Uterus (tissue), 3 donors: ENCODE measurements at regions not wholly inside any gene's neighbourhood (a gene's known extent, or its start where the extent isn't known, plus 50 kb on each side); places are given as distances from the start of the nearest gene placed in this dataset.

Source experiments
- DNase-seq, 2 donors: peaks; one replicate each; pipeline ENCODE4 v3.0.0-alpha.2; 2019 to 2020
- H3K27ac ChIP-seq, 2 donors: fragments of 200-600 bp; sonication (generic); 1 replicate in 1 of 2; 2 replicates in 1 of 2; pipeline ENCODE4 v1.5.1; 2016 to 2018
- H3K27me3 ChIP-seq, 2 donors: fragments of 200-600 bp; sonication (generic); one replicate each; pipeline ENCODE4 v1.5.1; 2018 to 2019; ENCODE audit warnings: control low read depth in 1 of 2
- H3K36me3 ChIP-seq, 2 donors: fragments of 200-600 bp; sonication (generic); one replicate each; pipeline ENCODE4 v1.5.1; 2019; ENCODE audit warnings: control low read depth in 1 of 2
- H3K4me1 ChIP-seq, 2 donors: fragments of 200-600 bp; sonication (generic); one replicate each; pipeline ENCODE4 v1.5.1; 2018 to 2019; ENCODE audit warnings: control low read depth in 1 of 2
- H3K4me3 ChIP-seq, 2 donors: fragments of 200-600 bp; sonication (generic); 1 replicate in 1 of 2; 2 replicates in 1 of 2; pipeline ENCODE4 v1.5.1; 2018 to 2019; ENCODE audit warnings: mild to moderate bottlenecking in 1 of 2
- H3K9me3 ChIP-seq, 2 donors: fragments of 200-600 bp; sonication (generic); one replicate each; pipeline ENCODE4 v1.5.1; 2019; ENCODE audit warnings: control low read depth in 1 of 2
- CTCF ChIP-seq, 4 experiments: fragments of 200-600 bp in 2 of 4; fragments of 450-650 bp in 2 of 4; sonication (generic) in 2 of 4; IDR thresholded peaks; one replicate each; pipeline ENCODE4 v1.5.1; 2016 to 2019; ENCODE audit warnings: antibody characterized with exemption in 4 of 4, mild to moderate bottlenecking in 2 of 4, moderate library complexity in 1 of 4
- POLR2A ChIP-seq, 2 donors: fragments of 450-650 bp; IDR thresholded peaks; one replicate each; pipeline ENCODE4 v1.6.1; 2016; ENCODE audit warnings: antibody characterized with exemption in 2 of 2, mild to moderate bottlenecking in 1 of 2, moderate library complexity in 1 of 2
- intact Hi-C: fragments of 100-400 bp; cut with DNase I; formaldehyde crosslinking; loops from one replicate; pipeline ENCODE4 v1.15.1; 2023; ENCODE audit warnings: low total_unique reads
- donor health status: DM: yes; HTN: yes; CAD: no.

DNA sequence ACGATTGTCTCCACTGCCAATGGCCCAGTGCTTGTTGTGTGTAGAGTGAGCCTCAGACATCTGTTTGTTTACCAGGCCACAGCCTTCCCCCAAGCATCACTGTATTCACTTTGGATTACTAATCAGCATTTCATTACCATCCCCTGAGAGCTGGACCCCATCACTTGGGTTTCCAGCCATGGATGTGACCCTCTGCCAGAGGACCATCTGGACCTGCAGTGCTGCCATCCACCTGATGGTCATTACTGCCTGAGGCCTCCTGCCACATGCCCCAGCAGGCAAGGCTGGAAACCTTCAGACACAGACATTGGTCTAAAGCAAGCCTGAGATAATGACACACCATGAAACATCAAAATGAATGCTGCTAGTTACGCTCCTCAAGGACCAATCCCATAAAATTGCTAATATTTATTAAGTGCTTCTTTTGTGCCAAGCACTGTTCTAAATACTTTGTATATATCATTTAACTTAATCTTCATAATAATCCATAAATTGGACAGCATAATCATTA is 2096.3 kb upstream of the CELF4 start:
- Histone ChIP-seq H3K4me1 (no peaks in the 10 kb centered on the region), H3K27me3 (no peaks in the 10 kb centered on the region), H3K9me3 (no peaks in the 10 kb centered on the region), H3K27ac (no peak overlapping the region), H3K4me3 (no peak overlapping the region), H3K36me3 (no peaks in the 10 kb centered on the region)
- TF ChIP-seq POLR2A (IDR thresholded peaks at IDR 0.05) (no peak), CTCF (IDR thresholded peaks at IDR 0.05) (no peak)
- intact Hi-C loops: no loop called here
- DNase-seq: no peak

DNA sequence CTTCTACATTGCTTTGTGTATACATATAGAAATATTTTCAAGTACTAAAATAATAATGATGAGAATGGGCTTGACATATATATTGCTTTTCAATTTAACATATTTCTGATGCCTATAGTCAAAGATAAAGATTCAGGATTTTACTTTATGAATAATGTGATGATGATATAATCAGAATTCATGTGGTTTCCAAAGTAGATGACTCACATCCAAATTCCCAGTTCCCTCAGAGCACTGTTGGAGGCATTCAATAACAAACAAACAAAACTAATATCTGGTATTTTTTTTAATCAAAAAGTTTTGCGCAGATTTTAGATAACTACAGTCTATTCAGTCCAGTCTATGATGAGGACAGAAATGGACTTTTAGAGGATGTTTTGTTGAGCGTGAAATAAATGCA is 2094.5 kb upstream of the CELF4 start:
- H3K36me3 ChIP-seq: no peaks in the 10 kb centered on the region
- intact Hi-C loops: no loop called here
- DNase-seq: no peak
- H3K27me3 ChIP-seq: no peaks in the 10 kb centered on the region
- H3K4me1 ChIP-seq: no peaks in the 10 kb centered on the region
- H3K9me3 ChIP-seq: no peaks in the 10 kb centered on the region
- H3K27ac ChIP-seq: no peak overlapping the region
- H3K4me3 ChIP-seq: no peak overlapping the region
- no peak for TF ChIP-seq CTCF (IDR thresholded peaks at IDR 0.05)
- no peak for TF ChIP-seq POLR2A (IDR thresholded peaks at IDR 0.05)

DNA sequence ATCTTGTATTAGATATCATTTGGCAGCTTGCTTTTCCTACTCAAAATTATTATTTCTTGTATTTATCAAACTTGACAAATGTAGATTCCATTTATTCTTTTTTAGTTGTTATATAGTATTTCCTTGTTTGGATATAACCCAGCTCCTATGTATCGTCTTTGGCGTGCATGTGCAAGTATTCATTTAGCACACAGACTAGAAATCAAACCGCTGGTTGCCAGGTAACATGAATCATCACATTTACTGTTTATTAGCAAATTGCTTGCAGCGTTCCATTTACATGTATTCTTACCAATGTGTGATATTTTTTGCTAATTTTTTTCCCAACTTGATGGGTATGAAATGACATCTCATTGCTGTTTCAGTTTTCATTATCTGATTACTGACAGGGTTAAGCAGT is 2089.7 kb upstream of the CELF4 start:
- Histone ChIP-seq H3K36me3 (no peaks in the 10 kb centered on the region), H3K9me3 (no peaks in the 10 kb centered on the region), H3K27ac (no peak overlapping the region), H3K27me3 (no peaks in the 10 kb centered on the region), H3K4me3 (no peak overlapping the region), H3K4me1 (no peaks in the 10 kb centered on the region)
- intact Hi-C loops: no loop called here
- no peak for TF ChIP-seq CTCF (IDR thresholded peaks at IDR 0.05)
- no peak for TF ChIP-seq POLR2A (IDR thresholded peaks at IDR 0.05)
- DNase-seq: no peak

DNA sequence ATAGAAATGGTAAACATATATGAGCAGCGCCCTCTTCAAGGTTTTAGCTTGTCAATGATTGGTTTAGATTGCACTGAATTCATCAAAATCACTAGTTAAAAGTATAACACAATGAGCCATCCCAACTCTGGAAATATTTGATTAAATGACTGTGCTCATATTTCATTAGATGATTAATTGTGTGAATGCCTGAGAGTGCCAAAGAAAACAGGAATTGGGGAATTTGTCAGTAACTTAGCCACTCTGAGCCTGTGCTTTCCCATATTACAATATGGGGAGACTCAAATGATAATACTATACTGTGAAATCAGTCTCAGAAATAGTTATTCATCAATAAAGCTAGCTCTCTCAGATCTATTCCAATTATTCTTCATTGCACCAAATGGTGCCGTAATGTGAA is 2087.6 kb upstream of the CELF4 start:
- no peak for DNase-seq
- no peaks in the 10 kb centered on the region for H3K27me3 ChIP-seq
- H3K36me3 ChIP-seq: no peaks in the 10 kb centered on the region
- H3K27ac ChIP-seq: no peak overlapping the region
- H3K4me3 ChIP-seq: no peak overlapping the region
- H3K9me3 ChIP-seq: no peaks in the 10 kb centered on the region
- intact Hi-C loops: no loop called here
- TF ChIP-seq CTCF (IDR thresholded peaks at IDR 0.05) (no peak), POLR2A (IDR thresholded peaks at IDR 0.05) (no peak)
- no peaks in the 10 kb centered on the region for H3K4me1 ChIP-seq

- Histone ChIP-seq H3K27me3 (no peaks in the 10 kb centered on the region), H3K4me3 (no peak overlapping the region), H3K36me3 (no peaks in the 10 kb centered on the region), H3K27ac (no peak overlapping the region), H3K4me1 (no peaks in the 10 kb centered on the region), H3K9me3 (no peaks in the 10 kb centered on the region)
- intact Hi-C loops: no loop called here
- no peak for DNase-seq
- TF ChIP-seq CTCF (IDR thresholded peaks at IDR 0.05) (no peak), POLR2A (IDR thresholded peaks at IDR 0.05) (no peak)
Observed at GRCh38 chr18:39648616-39649015, 2083.0 kb upstream of the CELF4 start.
